Dedifferentiated amniotic fluid mesenchymal stem cell (primary cell): ENCODE measurements at regions not wholly inside any gene's neighbourhood (a gene's known extent, or its start where the extent isn't known, plus 50 kb on each side); places are given as distances from the start of the nearest gene placed in this dataset.
"Not testable (repeated sequence)": the region's sequence is repeated elsewhere in the genome, so short reads cannot be mapped to it uniquely, and the experiment has no call there.

Experiments used
- DNase-seq: peaks from one replicate; pipeline ENCODE4 v3.0.0-alpha.2; 2016; ENCODE audit errors: extremely low spot score

GRCh38 chr21:32884062-32884461 is 112.5 kb upstream of the PAXBP1 start:
- no peak for DNase-seq

GRCh38 chr21:32886339-32886738 is 114.8 kb upstream of the PAXBP1 start:
- no peak for DNase-seq

- DNase-seq: no peak
Observed at GRCh38 chr21:32887026-32887425, 115.5 kb upstream of the PAXBP1 start.

DNA sequence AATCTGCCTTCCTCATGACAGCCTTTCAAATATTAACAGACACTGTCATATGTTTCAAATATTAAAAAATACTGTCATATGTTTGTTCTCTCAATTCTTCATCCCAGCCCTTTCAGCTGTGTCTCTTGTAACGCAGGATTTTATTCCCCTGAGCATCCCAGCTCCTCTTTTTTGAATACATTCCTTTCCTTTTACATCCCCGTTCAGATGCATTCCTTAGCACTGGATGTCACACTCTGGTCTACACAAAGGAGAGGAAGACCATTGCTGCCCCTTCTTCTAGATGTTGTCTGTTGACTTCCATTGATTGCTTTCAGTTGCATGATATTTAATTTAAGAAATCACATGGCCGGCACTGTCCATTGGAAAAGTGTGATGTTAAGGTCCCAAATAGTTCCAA is 117.4 kb upstream of the PAXBP1 start:
- DNase-seq: no peak

DNA sequence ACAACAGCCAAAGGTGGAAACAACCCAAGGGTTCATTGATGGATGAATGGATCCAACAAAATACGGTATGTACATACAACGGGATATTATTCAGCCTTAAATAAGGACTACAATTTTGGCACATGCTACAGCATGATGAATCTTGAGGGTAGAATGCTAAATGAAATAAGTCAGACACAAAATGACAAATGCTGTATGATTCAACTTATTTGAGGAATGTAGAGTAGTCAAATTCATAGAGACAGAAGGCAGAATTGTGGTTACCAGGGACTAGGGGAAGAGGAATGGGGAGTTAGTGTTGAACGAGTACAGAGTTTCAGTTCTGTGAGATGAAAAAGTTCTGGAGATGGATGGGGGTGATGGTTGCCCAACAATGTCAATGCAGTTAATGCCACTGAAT is 118.0 kb upstream of the PAXBP1 start:
- DNase-seq: no peak

- no peak for DNase-seq
Observed at GRCh38 chr21:32894321-32894720, 122.8 kb upstream of the PAXBP1 start.

- DNase-seq: no peak
Observed at GRCh38 chr21:32900814-32901213, 124.9 kb upstream of the OLIG2 start.

GRCh38 chr21:32907521-32907920 is 118.2 kb upstream of the OLIG2 start:
- no peak for DNase-seq

GRCh38 chr21:32908534-32908933 is 117.2 kb upstream of the OLIG2 start:
- no peak for DNase-seq

GRCh38 chr21:32909393-32909792 is 116.3 kb upstream of the OLIG2 start:
- no peak for DNase-seq

GRCh38 chr21:32914424-32915039 is 111.2 kb upstream of the OLIG2 start:
- DNase-seq: no peak

- DNase-seq: no peak
Observed at GRCh38 chr21:32915099-32915498, 110.6 kb upstream of the OLIG2 start.

- DNase-seq: no peak
Observed at GRCh38 chr21:32916088-32916487, 109.6 kb upstream of the OLIG2 start.

GRCh38 chr21:32916522-32917099 is 109.1 kb upstream of the OLIG2 start:
- DNase-seq: no peak

DNA sequence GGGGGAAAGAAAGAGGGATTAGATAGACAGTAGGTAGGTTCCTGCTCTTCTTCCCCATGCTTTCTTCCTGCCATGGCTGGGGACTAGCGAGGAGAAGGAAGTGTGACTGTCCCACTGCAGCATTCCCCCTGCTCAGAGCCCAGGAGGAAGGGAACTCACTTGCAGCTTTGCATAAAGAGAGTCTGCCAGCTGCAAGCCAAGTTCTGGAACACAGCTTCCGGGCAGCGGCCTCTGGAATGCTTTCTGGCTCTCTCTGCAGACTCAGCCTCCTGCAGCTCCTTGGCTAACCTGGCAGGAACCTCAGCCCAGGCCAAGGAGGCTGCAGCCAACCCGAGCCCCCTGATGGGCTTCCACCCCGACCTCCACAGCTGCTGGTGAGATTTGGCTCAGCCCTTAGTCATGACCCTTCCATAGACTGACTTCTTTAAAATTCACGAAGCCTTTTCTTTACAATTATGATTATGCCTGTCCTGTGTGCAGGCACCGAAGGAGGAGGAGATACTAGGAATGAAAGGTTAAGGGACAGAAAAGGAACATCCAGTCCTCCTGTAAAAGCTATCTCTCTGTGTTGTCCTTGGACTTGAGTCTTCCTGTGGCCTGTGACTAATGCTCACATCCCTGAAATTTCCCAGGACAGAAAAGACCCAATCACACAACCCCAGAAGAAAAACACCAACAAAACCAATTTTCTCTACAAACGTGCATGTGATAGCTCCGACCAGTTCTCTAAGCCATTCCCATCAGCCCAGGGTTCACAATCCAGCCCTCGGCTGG is 108.2 kb upstream of the OLIG2 start:
- DNase-seq: no peak

DNA sequence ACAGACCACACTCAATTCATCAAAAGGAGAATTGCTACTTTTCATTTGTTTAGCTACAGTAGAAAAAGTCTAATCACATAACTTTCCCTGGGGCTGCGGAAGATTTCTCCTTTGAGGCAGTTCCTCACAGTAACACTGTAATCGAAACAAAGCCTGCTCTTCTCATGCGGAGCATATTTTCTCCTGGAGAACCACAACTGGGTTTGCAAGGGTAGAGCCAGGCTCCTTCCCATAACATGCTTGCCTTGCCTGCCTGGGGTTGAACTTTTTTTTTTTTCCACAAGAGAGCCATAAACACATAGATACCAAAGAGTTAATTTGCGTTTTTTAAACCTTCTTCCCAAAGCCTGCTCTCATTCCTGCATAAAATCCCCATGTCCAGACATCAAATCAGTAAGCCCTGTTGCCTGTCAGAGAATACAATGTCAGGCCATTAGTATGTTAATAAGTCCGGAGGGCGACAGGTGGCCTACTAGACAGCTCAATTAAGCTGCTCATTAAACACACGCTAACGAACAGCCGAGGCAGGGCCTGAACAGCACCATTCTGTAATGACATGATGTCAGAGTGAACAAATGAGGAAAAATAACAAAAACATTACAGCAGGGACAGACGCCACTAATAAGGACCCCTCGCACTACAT is 107.1 kb upstream of the OLIG2 start:
- no peak for DNase-seq

DNA sequence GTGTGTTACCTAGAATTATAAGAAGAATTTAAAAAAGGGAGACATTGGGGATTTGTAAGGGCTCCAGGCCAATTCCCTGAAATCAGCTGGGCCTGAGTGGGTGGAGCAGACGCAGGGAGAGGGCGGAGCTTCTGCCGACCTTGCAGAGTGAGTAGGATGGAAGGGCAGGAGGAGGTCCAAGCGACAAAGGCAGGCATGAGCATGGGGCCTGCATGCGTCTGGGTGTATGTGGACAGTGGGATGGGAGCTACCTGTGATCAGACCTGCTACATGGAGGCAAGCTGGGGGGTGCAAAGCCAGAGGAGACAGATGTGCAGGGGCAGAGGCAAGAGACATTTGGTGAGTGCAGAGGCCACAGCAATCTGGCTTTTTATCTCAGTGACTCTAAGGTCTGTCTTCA is 105.3 kb upstream of the OLIG2 start:
- no peak for DNase-seq

GRCh38 chr21:32921632-32922230 is 104.0 kb upstream of the OLIG2 start:
- DNase-seq: no peak

DNA sequence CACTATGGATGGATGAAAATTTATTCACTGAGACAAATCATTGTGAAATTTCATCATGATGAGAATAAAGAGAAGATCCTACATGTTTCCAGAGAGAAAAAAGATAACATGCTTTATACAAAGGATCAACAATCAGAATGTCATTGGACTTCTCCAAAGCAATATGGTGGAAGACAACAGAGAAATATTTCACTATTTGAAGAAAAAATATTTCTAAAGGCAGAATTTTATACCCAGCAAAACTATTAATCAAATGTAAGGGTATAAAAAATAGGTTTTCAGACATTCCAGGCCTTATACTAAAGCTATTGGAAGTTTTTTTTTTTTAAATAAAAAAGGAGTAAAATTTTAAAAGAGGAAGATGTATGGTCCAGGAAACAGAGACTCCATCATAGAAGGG is 100.6 kb upstream of the OLIG2 start:
- DNase-seq: no peak

- no peak for DNase-seq
Observed at GRCh38 chr21:32929633-32930038, 96.1 kb upstream of the OLIG2 start.

- no peak for DNase-seq
Observed at GRCh38 chr21:32930673-32931072, 95.1 kb upstream of the OLIG2 start.

GRCh38 chr21:32934068-32934467 is 91.7 kb upstream of the OLIG2 start:
- not testable (repeated sequence) for DNase-seq
